Natural killer cell (primary cell): ENCODE measurements at regions not wholly inside any gene's neighbourhood (a gene's known extent, or its start where the extent isn't known, plus 50 kb on each side); places are given as distances from the start of the nearest gene placed in this dataset.

ENCODE experiments used
- ATAC-seq, 3 donors: fragments of 150-1000 bp in 2 of 3; fragments of 200-7000 bp in 1 of 3; cut with Tn5 transposase; 1 replicate in 1 of 3; 2 replicates in 2 of 3; pipeline ENCODE4 v1.10.0; 2021; ENCODE audit warnings: mild to moderate bottlenecking in 2 of 3, moderate library complexity in 2 of 3
- DNase-seq, 2 donors: peaks; one replicate each; pipeline versions ENCODE4 v3.0.0 to v3.0.0-alpha.2; 2013 to 2021; ENCODE audit warnings: mixed read lengths in 1 of 2
- H3K27ac ChIP-seq: one replicate; pipeline ENCODE4 v1.5.1; 2013; ENCODE audit warnings: mild to moderate bottlenecking, low read length
- H3K27me3 ChIP-seq: one replicate; pipeline ENCODE4 v1.6.1; 2013; ENCODE audit warnings: low read length; ENCODE audit not compliant: control insufficient read depth, insufficient read depth
- H3K36me3 ChIP-seq: one replicate; pipeline ENCODE4 v1.6.1; 2013; ENCODE audit warnings: low read length; ENCODE audit not compliant: control insufficient read depth, insufficient read depth
- H3K4me1 ChIP-seq: one replicate; pipeline ENCODE4 v1.6.1; 2013; ENCODE audit warnings: low read length; ENCODE audit not compliant: control insufficient read depth, insufficient read depth
- H3K4me3 ChIP-seq: one replicate; pipeline ENCODE4 v1.5.1; 2013; ENCODE audit warnings: low read length
- H3K9me3 ChIP-seq: one replicate; pipeline ENCODE4 v1.6.1; 2013; ENCODE audit warnings: low read length; ENCODE audit not compliant: control insufficient read depth, insufficient read depth
- H3K27ac Mint-ChIP-seq, 2 donors: one replicate each; pipeline ENCODE4 v1.8.0; 2022; ENCODE audit warnings: mild to moderate bottlenecking in 2 of 2, mixed read lengths in 2 of 2, moderate library complexity in 1 of 2
- H3K27me3 Mint-ChIP-seq, 2 donors: one replicate each; pipeline ENCODE4 v1.8.0; 2022; ENCODE audit warnings: low read depth in 2 of 2, mixed read lengths in 2 of 2
- H3K36me3 Mint-ChIP-seq: one replicate; pipeline ENCODE4 v1.8.0; 2022; ENCODE audit warnings: mixed read lengths
- H3K4me1 Mint-ChIP-seq, 2 donors: one replicate each; pipeline ENCODE4 v1.8.0; 2022; ENCODE audit warnings: mixed read lengths in 2 of 2
- H3K4me3 Mint-ChIP-seq: one replicate; pipeline ENCODE4 v1.8.0; 2022; ENCODE audit warnings: mild to moderate bottlenecking, moderate library complexity, mixed read lengths
- H3K9me3 Mint-ChIP-seq, 2 donors: one replicate each; pipeline ENCODE4 v1.8.0; 2022; ENCODE audit warnings: mixed read lengths in 2 of 2
- CTCF ChIP-seq: fragments of 200-600 bp; IDR thresholded peaks from one replicate; pipeline ENCODE4 v1.8.0; 2022; ENCODE audit warnings: antibody characterized with exemption
- WGBS: methylation state at CpG from one replicate; pipeline ENCODE4 v1.1.7; 2013; ENCODE audit warnings: missing lambda C conversion rate; ENCODE audit not compliant: insufficient coverage; 5-methylcytosine and 5-hydroxymethylcytosine counted together
- intact Hi-C: fragments of 100-400 bp; cut with micrococcal nuclease; formaldehyde crosslinking; loops from one replicate; pipeline ENCODE4 v1.14.2; 2022

DNA sequence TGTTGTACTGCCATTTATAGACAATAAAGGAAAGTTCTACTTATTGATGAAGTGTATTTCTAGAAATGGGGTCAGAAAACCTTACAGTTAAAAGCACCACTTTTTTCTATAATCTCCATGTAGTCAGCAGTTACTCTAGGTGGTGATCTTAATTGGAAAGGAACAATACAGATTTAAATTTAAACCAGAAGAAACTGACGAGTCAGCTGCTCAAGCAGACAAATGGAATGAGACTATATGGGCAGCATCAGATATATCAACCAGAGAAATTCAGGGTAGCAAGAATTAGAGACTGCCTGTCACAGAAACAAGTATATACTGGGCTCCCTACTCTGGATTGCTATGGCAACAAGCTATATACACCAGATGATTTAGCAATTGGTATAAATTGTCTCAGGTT lies 99.6 kb upstream of the SCG2 start:
- Mint-ChIP-seq H3K27me3 (peaks cover 15 to 16% of the 10 kb centered on the region in 2 donors), H3K4me1 (peaks cover 0 to 6% of the 10 kb centered on the region in 2 donors), H3K9me3 (no peaks in the 10 kb centered on the region), H3K27ac (no peak overlapping the region), H3K4me3 (no peak overlapping the region), H3K36me3 (no peaks in the 10 kb centered on the region)
- DNase-seq (no peak), ATAC-seq (no peak)
- Histone ChIP-seq H3K27me3 (no peaks in the 10 kb centered on the region), H3K36me3 (no peaks in the 10 kb centered on the region), H3K4me1 (no peaks in the 10 kb centered on the region), H3K9me3 (no peaks in the 10 kb centered on the region), H3K27ac (no peak overlapping the region), H3K4me3 (no peak overlapping the region)
- intact Hi-C loops, result no loop called here
- 100% methylated on average over 1 of the region's 1 CpG for WGBS
- no peak for TF ChIP-seq CTCF

- H3K9me3 ChIP-seq, result no peaks in the 10 kb centered on the region
- no peaks in the 10 kb centered on the region for H3K36me3 ChIP-seq
- no peak for ATAC-seq
- Mint-ChIP-seq H3K36me3 (no peaks in the 10 kb centered on the region), H3K27me3 (peaks cover 15 to 30% of the 10 kb centered on the region in 2 donors), H3K9me3 (no peaks in the 10 kb centered on the region), H3K4me1 (peaks cover 0 to 6% of the 10 kb centered on the region in 2 donors), H3K27ac (no peak overlapping the region), H3K4me3 (no peak overlapping the region)
- intact Hi-C loops, result no loop called here
- no peak for TF ChIP-seq CTCF
- no peaks in the 10 kb centered on the region for H3K27me3 ChIP-seq
- no peaks in the 10 kb centered on the region for H3K4me1 ChIP-seq
- no peak overlapping the region for H3K4me3 ChIP-seq
- no peak for DNase-seq
- WGBS, result 90% methylated on average over 3 of the region's 3 CpGs
- no peak overlapping the region for H3K27ac ChIP-seq
Observed at GRCh38 chr2:223700221-223700620, 98.1 kb upstream of the SCG2 start.

DNA sequence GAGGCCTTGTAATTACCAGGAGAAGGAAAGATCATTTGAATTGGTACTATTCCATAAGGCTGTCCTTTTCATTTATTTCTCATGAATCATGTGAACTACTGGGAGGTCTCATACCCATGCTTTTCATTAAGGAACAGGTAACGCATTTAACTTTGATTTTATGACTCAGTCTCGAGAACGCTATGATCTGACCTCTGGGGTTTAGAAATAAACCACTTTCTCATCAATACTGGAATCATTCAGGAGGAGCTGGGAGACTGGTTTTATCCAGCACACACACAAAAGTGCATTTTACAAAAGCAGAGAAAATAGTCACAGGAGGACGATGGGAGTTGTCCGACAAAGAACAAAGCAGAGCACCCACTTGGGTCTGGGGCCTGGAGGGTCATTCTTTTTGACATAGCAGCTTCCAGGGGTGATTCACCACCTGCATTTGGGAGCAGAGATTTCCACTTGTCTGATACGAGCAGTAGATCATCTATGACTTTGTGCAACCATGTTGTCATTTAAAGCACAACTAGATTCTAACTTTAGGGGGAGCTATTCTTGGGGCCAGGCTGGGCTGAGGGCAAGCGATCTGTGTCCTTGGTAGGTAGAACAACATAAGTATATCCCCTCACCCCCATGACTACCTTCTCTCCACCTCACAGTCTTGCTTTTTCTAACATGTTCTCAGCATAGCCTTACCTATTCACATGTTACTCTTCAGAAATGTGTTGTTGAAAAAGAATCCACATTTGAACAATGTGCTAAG lies 95.9 kb upstream of the SCG2 start:
- Histone ChIP-seq H3K36me3 (no peaks in the 10 kb centered on the region), H3K27ac (no peak overlapping the region), H3K4me1 (no peaks in the 10 kb centered on the region), H3K4me3 (no peak overlapping the region), H3K9me3 (no peaks in the 10 kb centered on the region), H3K27me3 (no peaks in the 10 kb centered on the region)
- DNase-seq (no peak), ATAC-seq (no peak)
- 96% methylated on average over 7 of the region's 7 CpGs for WGBS
- Mint-ChIP-seq H3K36me3 (no peaks in the 10 kb centered on the region), H3K9me3 (no peaks in the 10 kb centered on the region), H3K27me3 (peaks cover 14 to 31% of the 10 kb centered on the region in 2 donors), H3K27ac (no peak overlapping the region), H3K4me1 (peaks cover 0 to 6% of the 10 kb centered on the region in 2 donors), H3K4me3 (no peak overlapping the region)
- TF ChIP-seq CTCF, result no peak
- intact Hi-C loops, result no loop called here

- peaks cover 10 to 31% of the 10 kb centered on the region in 2 donors for H3K27me3 Mint-ChIP-seq
- no peak overlapping the region for H3K27ac Mint-ChIP-seq
- peaks cover 0 to 6% of the 10 kb centered on the region in 2 donors for H3K4me1 Mint-ChIP-seq
- Histone ChIP-seq H3K9me3 (no peaks in the 10 kb centered on the region), H3K36me3 (no peaks in the 10 kb centered on the region), H3K4me1 (no peaks in the 10 kb centered on the region), H3K27ac (no peak overlapping the region), H3K27me3 (no peaks in the 10 kb centered on the region), H3K4me3 (no peak overlapping the region)
- H3K36me3 Mint-ChIP-seq, result no peaks in the 10 kb centered on the region
- TF ChIP-seq CTCF, result no peak
- no peak overlapping the region for H3K4me3 Mint-ChIP-seq
- ATAC-seq, result no peak
- 100% methylated on average over 2 of the region's 2 CpGs for WGBS
- H3K9me3 Mint-ChIP-seq, result no peaks in the 10 kb centered on the region
- DNase-seq, result no peak
- intact Hi-C loops, result no loop called here
Observed at GRCh38 chr2:223697316-223697891, 95.2 kb upstream of the SCG2 start.
